SU-DHL-6 (cell line): ENCODE measurements at regions not wholly inside any gene's neighbourhood (a gene's known extent, or its start where the extent isn't known, plus 50 kb on each side); places are given as distances from the start of the nearest gene placed in this dataset.

ENCODE experiments used
- H2AFZ ChIP-seq: fragments of 200-600 bp; sonication (generic); 2 replicates; pipeline ENCODE4 v1.6.1; 2014; ENCODE audit warnings: low read depth, mild to moderate bottlenecking, moderate library complexity, mixed read lengths, antibody characterized with exemption, low read length; ENCODE audit not compliant: severe bottlenecking
- H3F3A ChIP-seq: fragments of 200-600 bp; shearing (Covaris generic); 2 replicates; pipeline ENCODE4 v1.6.0; 2016; ENCODE audit warnings: antibody characterized with exemption, mild to moderate bottlenecking; ENCODE audit not compliant: insufficient read depth
- H3K27ac ChIP-seq: fragments of 200-600 bp; sonication (generic); 2 replicates; pipeline ENCODE4 v1.5.1; 2016; ENCODE audit warnings: low read depth, mild to moderate bottlenecking, low read length, moderate library complexity, mixed read lengths
- H3K27me3 ChIP-seq: fragments of 200-600 bp; sonication (generic), shearing (Covaris generic); 2 replicates; pipeline ENCODE4 v1.6.0; 2014; ENCODE audit warnings: mild to moderate bottlenecking, low read length
- H3K36me3 ChIP-seq: fragments of 200-600 bp; sonication (generic); 2 replicates; pipeline ENCODE4 v1.6.1; 2014; ENCODE audit warnings: mild to moderate bottlenecking, low read length, mixed read lengths
- H3K4me2 ChIP-seq: fragments of 300-600, 200-600 bp; shearing (Covaris generic), sonication (generic); 2 replicates; pipeline ENCODE4 v1.6.0; 2014; ENCODE audit warnings: low read length, low read depth, mild to moderate bottlenecking; ENCODE audit not compliant: poor library complexity, severe bottlenecking
- H3K4me3 ChIP-seq: fragments of 200-600 bp; sonication (generic); 2 replicates; pipeline ENCODE4 v1.5.1; 2014; ENCODE audit warnings: antibody characterized with exemption, low read length, mild to moderate bottlenecking, mixed read lengths; ENCODE audit not compliant: insufficient read depth, poor library complexity, severe bottlenecking
- H3K79me2 ChIP-seq: fragments of 200-600 bp; sonication (generic); 2 replicates; pipeline ENCODE4 v1.6.1; 2014; ENCODE audit warnings: mild to moderate bottlenecking, low read length, moderate library complexity; ENCODE audit not compliant: insufficient read depth
- H3K9ac ChIP-seq: fragments of 200-600 bp; sonication (generic); 2 replicates; pipeline ENCODE4 v1.7.0; 2014; ENCODE audit warnings: mild to moderate bottlenecking, low read length
- H3K9me2 ChIP-seq: fragments of 200-600 bp; sonication (generic); replicated peaks from 2 replicates; pipeline ENCODE4 v1.6.1; 2014; ENCODE audit warnings: low read length; ENCODE audit not compliant: insufficient read depth
- H3K9me3 ChIP-seq: fragments of 200-600 bp; sonication (generic); 2 replicates; pipeline ENCODE4 v1.6.1; 2014; ENCODE audit warnings: low read length, mixed read lengths; ENCODE audit not compliant: insufficient read depth
- H4K20me1 ChIP-seq: fragments of 200-600 bp; sonication (generic); 2 replicates; pipeline ENCODE4 v1.6.1; 2014; ENCODE audit warnings: low read depth, mild to moderate bottlenecking, antibody characterized with exemption, low read length, moderate library complexity, mixed read lengths
- CTCF ChIP-seq: fragments of 200-600 bp; sonication (generic); IDR thresholded peaks from one replicate; pipeline ENCODE4 v1.5.1; 2017; ENCODE audit warnings: antibody characterized with exemption, mild to moderate bottlenecking, low read length, moderate library complexity; ENCODE audit not compliant: insufficient read depth, poor library complexity, severe bottlenecking
- EZH2phosphoT487 ChIP-seq: fragments of 200-600 bp; sonication (generic), shearing (Covaris generic); conservative IDR thresholded peaks from 2 replicates; pipeline ENCODE4 v1.6.1; 2018; ENCODE audit warnings: mild to moderate bottlenecking, antibody characterized with exemption, low read length, moderate library complexity, mixed read lengths

GRCh38 chr2:77800410-77800809 is 278.2 kb upstream of the LRRTM4 start:
- Histone ChIP-seq H4K20me1 (no peaks in the 10 kb centered on the region), H3K9me2 (no peaks in the 10 kb centered on the region)

GRCh38 chr2:77807531-77808215 is 285.5 kb upstream of the LRRTM4 start:
- no peaks in the 10 kb centered on the region for H3F3A ChIP-seq
- H3K27me3 ChIP-seq: no peaks in the 10 kb centered on the region
- no peak overlapping the region for H2AFZ ChIP-seq
- no peak overlapping the region for H3K27ac ChIP-seq
- H3K79me2 ChIP-seq: no peaks in the 10 kb centered on the region
- H3K9me3 ChIP-seq: no peaks in the 10 kb centered on the region
- H3K9ac ChIP-seq: no peak overlapping the region
- no peaks in the 10 kb centered on the region for H4K20me1 ChIP-seq
- no peaks in the 10 kb centered on the region for H3K36me3 ChIP-seq
- H3K4me2 ChIP-seq: no peak overlapping the region
- TF ChIP-seq CTCF (no peak), EZH2phosphoT487 (no peak)
- no peak overlapping the region for H3K4me3 ChIP-seq
- H3K9me2 ChIP-seq: no peaks in the 10 kb centered on the region

More at GRCh38 chr2:77800410-77800809, 278.2 kb upstream of the LRRTM4 start:
- Histone ChIP-seq H2AFZ (no peak overlapping the region), H3K4me3 (no peak overlapping the region), H3K27me3 (no peaks in the 10 kb centered on the region), H3K4me2 (no peak overlapping the region), H3K9ac (no peak overlapping the region), H3F3A (no peaks in the 10 kb centered on the region), H3K79me2 (no peaks in the 10 kb centered on the region), H3K36me3 (no peaks in the 10 kb centered on the region), H3K9me3 (no peaks in the 10 kb centered on the region), H3K27ac (no peak overlapping the region)
- TF ChIP-seq CTCF (no peak), EZH2phosphoT487 (no peak)

- Histone ChIP-seq H3K9me3 (no peaks in the 10 kb centered on the region), H2AFZ (no peak overlapping the region), H3K4me2 (no peak overlapping the region), H4K20me1 (no peaks in the 10 kb centered on the region), H3K9me2 (no peaks in the 10 kb centered on the region), H3F3A (no peaks in the 10 kb centered on the region), H3K27me3 (no peaks in the 10 kb centered on the region), H3K79me2 (no peaks in the 10 kb centered on the region), H3K4me3 (no peak overlapping the region), H3K9ac (no peak overlapping the region), H3K27ac (no peak overlapping the region), H3K36me3 (no peaks in the 10 kb centered on the region)
- TF ChIP-seq EZH2phosphoT487 (no peak), CTCF (no peak)
These were observed 286.4 kb upstream of the LRRTM4 start for GRCh38 chr2:77808599-77808998.
